CD14-positive monocyte (primary cell): ENCODE measurements at regions not wholly inside any gene's neighbourhood (a gene's known extent, or its start where the extent isn't known, plus 50 kb on each side); places are given as distances from the start of the nearest gene placed in this dataset.

Experiments used
- DNase-seq, 3 donors: peaks; one replicate each; pipeline ENCODE4 v3.0.0-alpha.2; 2011 to 2022
- H2AFZ ChIP-seq: 2 replicates; pipeline ENCODE4 v1.6.0; 2012; ENCODE audit warnings: mild to moderate bottlenecking, low read depth, low read length, inconsistent platforms; ENCODE audit not compliant: insufficient read depth, poor library complexity, severe bottlenecking
- H3K27ac ChIP-seq, 2 donors: 1 replicate in 1 of 2; 2 replicates in 1 of 2; pipeline ENCODE4 v1.5.1; 2012 to 2013; ENCODE audit warnings: low read length in 2 of 2, control low read depth in 1 of 2, inconsistent platforms in 1 of 2, low read depth in 1 of 2, mild to moderate bottlenecking in 1 of 2
- H3K27me3 ChIP-seq, 2 donors: one replicate each; pipeline versions ENCODE4 v1.6.0 to v1.6.1; 2011 to 2013; ENCODE audit warnings: low read length in 2 of 2; ENCODE audit not compliant: control insufficient read depth in 2 of 2, insufficient read depth in 2 of 2
- H3K36me3 ChIP-seq, 2 donors: replicated peaks in 1 of 2; 1 replicate in 1 of 2; 2 replicates in 1 of 2; pipeline versions ENCODE4 v1.5.1 to v1.6.1; 2012 to 2013; ENCODE audit warnings: low read length in 2 of 2, control low read depth in 1 of 2, inconsistent platforms in 1 of 2, mild to moderate bottlenecking in 1 of 2; ENCODE audit not compliant: insufficient read depth in 2 of 2, control insufficient read depth in 1 of 2
- H3K4me1 ChIP-seq, 2 donors: 1 replicate in 1 of 2; 2 replicates in 1 of 2; pipeline versions ENCODE4 v1.5.1 to v1.6.1; 2012 to 2013; ENCODE audit warnings: low read length in 2 of 2, control low read depth in 1 of 2, inconsistent platforms in 1 of 2, mild to moderate bottlenecking in 1 of 2, moderate library complexity in 1 of 2; ENCODE audit not compliant: insufficient read depth in 2 of 2, control insufficient read depth in 1 of 2
- H3K4me2 ChIP-seq: replicated peaks from 2 replicates; pipeline ENCODE3; 2012; ENCODE audit warnings: low read length, moderate library complexity, mild to moderate bottlenecking; ENCODE audit not compliant: poor library complexity, severe bottlenecking; ENCODE audit errors: extremely low read depth
- H3K4me3 ChIP-seq, 3 experiments: fragments of 200-600 bp in 1 of 3; sonication (generic) in 1 of 3; replicated peaks in 1 of 3; 1 replicate in 2 of 3; 2 replicates in 1 of 3; pipeline ENCODE4 v1.5.1; 2011 to 2013; ENCODE audit warnings: low read length in 3 of 3, mild to moderate bottlenecking in 3 of 3, control low read depth in 2 of 3, low read depth in 2 of 3, inconsistent platforms in 1 of 3, moderate library complexity in 1 of 3
- H3K79me2 ChIP-seq: 2 replicates; pipeline ENCODE4 v1.6.0; 2012; ENCODE audit warnings: mild to moderate bottlenecking, control low read depth, inconsistent platforms, low read length, moderate library complexity; ENCODE audit not compliant: insufficient read depth
- H3K9ac ChIP-seq: 2 replicates; pipeline ENCODE4 v1.6.0; 2017; ENCODE audit warnings: low read length, mild to moderate bottlenecking; ENCODE audit not compliant: insufficient read depth, poor library complexity, severe bottlenecking
- H3K9me3 ChIP-seq, 2 donors: replicated peaks in 1 of 2; 1 replicate in 1 of 2; 2 replicates in 1 of 2; pipeline versions ENCODE4 v1.5.1 to v1.6.1; 2012 to 2013; ENCODE audit warnings: low read length in 2 of 2, control low read depth in 1 of 2; ENCODE audit not compliant: control insufficient read depth in 1 of 2, insufficient read depth in 1 of 2
- H4K20me1 ChIP-seq: 2 replicates; pipeline ENCODE4 v1.6.0; 2012; ENCODE audit warnings: mild to moderate bottlenecking, low read length, control low read depth, moderate library complexity; ENCODE audit not compliant: insufficient read depth
- H3K27ac Mint-ChIP-seq, 7 donors: one replicate each; pipeline ENCODE4 v1.8.0; 2020; ENCODE audit warnings: mild to moderate bottlenecking in 7 of 7, mixed read lengths in 7 of 7, moderate library complexity in 6 of 7, inconsistent platforms in 2 of 7
- H3K27me3 Mint-ChIP-seq, 3 donors: one replicate each; pipeline ENCODE4 v1.8.0; 2021 to 2022; ENCODE audit warnings: low read depth in 3 of 3, mild to moderate bottlenecking in 3 of 3, mixed read lengths in 3 of 3, moderate library complexity in 3 of 3, inconsistent platforms in 1 of 3
- H3K36me3 Mint-ChIP-seq, 2 donors: one replicate each; pipeline ENCODE4 v1.8.0; 2020; ENCODE audit warnings: mixed read lengths in 2 of 2, inconsistent platforms in 1 of 2, mild to moderate bottlenecking in 1 of 2
- H3K4me1 Mint-ChIP-seq: one replicate; pipeline ENCODE4 v1.8.0; 2020; ENCODE audit warnings: mild to moderate bottlenecking, mixed read lengths
- H3K4me3 Mint-ChIP-seq, 2 donors: one replicate each; pipeline ENCODE4 v1.8.0; 2020; ENCODE audit warnings: mild to moderate bottlenecking in 2 of 2, mixed read lengths in 2 of 2, moderate library complexity in 1 of 2
- H3K9me3 Mint-ChIP-seq, 7 donors: one replicate each; pipeline ENCODE4 v1.8.0; 2020 to 2022; ENCODE audit warnings: mixed read lengths in 7 of 7, mild to moderate bottlenecking in 6 of 7, moderate library complexity in 6 of 7, inconsistent platforms in 2 of 7
- WGBS: methylation state at CpG from one replicate; pipeline ENCODE4 v1.1.5; 2013; ENCODE audit warnings: missing lambda C conversion rate; ENCODE audit not compliant: insufficient coverage; 5-methylcytosine and 5-hydroxymethylcytosine counted together
- intact Hi-C, 2 donors: fragments of 100-400 bp; cut with micrococcal nuclease; formaldehyde crosslinking; loops; one replicate each; pipeline versions ENCODE4 v1.15.0 to v1.15.1; 2023
- TF ChIP-seq, protein P1 (sequence below): fragments of 200-600 bp; IDR thresholded peaks from one replicate; pipeline ENCODE4 v1.8.0; 2022; ENCODE audit warnings: antibody characterized with exemption, mild to moderate bottlenecking

DNA sequence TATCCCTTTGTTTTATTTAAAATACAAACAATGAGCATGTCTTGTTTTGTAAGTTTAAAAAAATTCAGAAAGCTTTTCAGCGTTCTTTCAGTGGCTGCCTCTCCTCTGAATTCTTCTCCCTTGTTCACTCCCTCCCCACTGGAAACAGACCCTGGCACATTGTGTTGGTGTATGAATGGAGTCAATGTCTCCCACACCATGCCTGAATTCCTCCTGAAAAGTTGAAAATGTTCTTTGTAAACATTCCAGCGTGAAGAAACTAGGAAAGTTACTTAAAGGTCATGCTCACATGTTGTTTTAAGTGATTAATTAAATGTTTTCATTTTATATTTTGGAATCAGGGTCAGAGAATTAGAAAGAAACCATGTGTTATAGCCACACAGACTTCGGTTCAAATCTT is 136.9 kb upstream of the DYNLRB2 start:
- Histone ChIP-seq H3K9me3 (no peaks in the 10 kb centered on the region), H3K4me1 (no peaks in the 10 kb centered on the region), H3K4me3 (no peak overlapping the region), H3K36me3 (no peaks in the 10 kb centered on the region), H4K20me1 (no peaks in the 10 kb centered on the region), H2AFZ (no peak overlapping the region), H3K27me3 (no peaks in the 10 kb centered on the region), H3K27ac (no peak overlapping the region), H3K4me2 (no peak overlapping the region), H3K9ac (no peak overlapping the region), H3K79me2 (no peaks in the 10 kb centered on the region)
- no CpG with 5 or more reads among the region's 3 CpGs for WGBS
- H3K27ac Mint-ChIP-seq: no peak overlapping the region
- no peak for DNase-seq
- intact Hi-C loops: no loop called here
- peaks cover 0 to 3% (median 2%) of the 10 kb centered on the region in 7 donors for H3K9me3 Mint-ChIP-seq
- TF ChIP-seq, protein P1, sequence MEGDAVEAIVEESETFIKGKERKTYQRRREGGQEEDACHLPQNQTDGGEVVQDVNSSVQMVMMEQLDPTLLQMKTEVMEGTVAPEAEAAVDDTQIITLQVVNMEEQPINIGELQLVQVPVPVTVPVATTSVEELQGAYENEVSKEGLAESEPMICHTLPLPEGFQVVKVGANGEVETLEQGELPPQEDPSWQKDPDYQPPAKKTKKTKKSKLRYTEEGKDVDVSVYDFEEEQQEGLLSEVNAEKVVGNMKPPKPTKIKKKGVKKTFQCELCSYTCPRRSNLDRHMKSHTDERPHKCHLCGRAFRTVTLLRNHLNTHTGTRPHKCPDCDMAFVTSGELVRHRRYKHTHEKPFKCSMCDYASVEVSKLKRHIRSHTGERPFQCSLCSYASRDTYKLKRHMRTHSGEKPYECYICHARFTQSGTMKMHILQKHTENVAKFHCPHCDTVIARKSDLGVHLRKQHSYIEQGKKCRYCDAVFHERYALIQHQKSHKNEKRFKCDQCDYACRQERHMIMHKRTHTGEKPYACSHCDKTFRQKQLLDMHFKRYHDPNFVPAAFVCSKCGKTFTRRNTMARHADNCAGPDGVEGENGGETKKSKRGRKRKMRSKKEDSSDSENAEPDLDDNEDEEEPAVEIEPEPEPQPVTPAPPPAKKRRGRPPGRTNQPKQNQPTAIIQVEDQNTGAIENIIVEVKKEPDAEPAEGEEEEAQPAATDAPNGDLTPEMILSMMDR: no peak
- no peak overlapping the region for H3K4me3 Mint-ChIP-seq
- no peaks in the 10 kb centered on the region for H3K36me3 Mint-ChIP-seq
- peaks cover 4 to 8% (median 4%) of the 10 kb centered on the region in 3 donors for H3K27me3 Mint-ChIP-seq
- no peaks in the 10 kb centered on the region for H3K4me1 Mint-ChIP-seq

DNA sequence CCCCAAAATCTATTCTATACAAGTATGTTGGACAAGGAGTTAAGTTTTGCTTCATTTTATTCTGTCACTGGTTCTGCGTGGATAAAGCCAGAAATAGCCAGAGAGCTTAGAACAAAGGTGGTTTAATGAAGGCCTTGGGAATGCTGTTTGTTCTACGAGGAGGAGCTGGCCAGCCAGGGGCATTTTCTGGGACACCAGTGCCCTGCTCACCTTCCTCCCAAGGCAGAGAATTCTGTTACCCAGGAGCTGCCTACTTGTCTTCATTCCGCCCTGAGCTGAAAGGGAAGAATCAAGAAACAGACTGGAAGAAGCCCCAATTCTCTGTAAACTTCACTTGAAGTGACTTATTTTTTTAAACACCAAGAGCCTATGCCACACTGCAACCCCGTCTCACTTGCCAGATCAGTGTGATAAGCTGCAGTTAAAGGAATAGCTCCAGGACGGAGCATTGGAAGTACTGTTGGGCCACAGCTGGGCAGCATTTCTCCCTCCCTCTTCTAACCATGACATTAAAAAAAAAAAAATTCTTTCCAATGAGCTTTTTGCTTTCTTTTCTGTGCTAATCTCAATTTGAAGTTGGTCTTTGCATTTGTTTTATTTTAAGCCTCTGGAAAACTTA is 149.8 kb upstream of the DYNLRB2 start:
- H3K4me3 Mint-ChIP-seq: no peak overlapping the region
- 89% methylated on average over 2 of the region's 5 CpGs for WGBS

More for the DNA sequence above, 149.8 kb upstream of the DYNLRB2 start:
- intact Hi-C loops: no loop called here
- Mint-ChIP-seq H3K27me3 (peaks cover 0 to 2% (median 2%) of the 10 kb centered on the region in 3 donors), H3K36me3 (no peaks in the 10 kb centered on the region), H3K27ac (no peak overlapping the region), H3K9me3 (peaks cover 0 to 7% (median 6%) of the 10 kb centered on the region in 7 donors), H3K4me1 (no peaks in the 10 kb centered on the region)
- Histone ChIP-seq H3K4me1 (no peaks in the 10 kb centered on the region), H3K36me3 (no peaks in the 10 kb centered on the region), H3K9ac (no peak overlapping the region), H3K9me3 (peaks cover 0 to 5% of the 10 kb centered on the region in 2 donors), H2AFZ (no peak overlapping the region), H3K4me2 (no peak overlapping the region), H3K27me3 (no peaks in the 10 kb centered on the region), H3K27ac (no peak overlapping the region), H3K79me2 (no peaks in the 10 kb centered on the region), H3K4me3 (no peak overlapping the region), H4K20me1 (no peaks in the 10 kb centered on the region)
- TF ChIP-seq, protein P1: no peak
- DNase-seq: no peak
